Renal cortical epithelial cell (primary cell): ENCODE measurements at regions not wholly inside any gene's neighbourhood (a gene's known extent, or its start where the extent isn't known, plus 50 kb on each side); places are given as distances from the start of the nearest gene placed in this dataset.
"Not testable (repeated sequence)": the region's sequence is repeated elsewhere in the genome, so short reads cannot be mapped to it uniquely, and the experiment has no call there.

Source experiments
- DNase-seq: peaks from one replicate; pipeline ENCODE4 v3.0.0-alpha.2; 2011; ENCODE audit warnings: low read depth

DNA sequence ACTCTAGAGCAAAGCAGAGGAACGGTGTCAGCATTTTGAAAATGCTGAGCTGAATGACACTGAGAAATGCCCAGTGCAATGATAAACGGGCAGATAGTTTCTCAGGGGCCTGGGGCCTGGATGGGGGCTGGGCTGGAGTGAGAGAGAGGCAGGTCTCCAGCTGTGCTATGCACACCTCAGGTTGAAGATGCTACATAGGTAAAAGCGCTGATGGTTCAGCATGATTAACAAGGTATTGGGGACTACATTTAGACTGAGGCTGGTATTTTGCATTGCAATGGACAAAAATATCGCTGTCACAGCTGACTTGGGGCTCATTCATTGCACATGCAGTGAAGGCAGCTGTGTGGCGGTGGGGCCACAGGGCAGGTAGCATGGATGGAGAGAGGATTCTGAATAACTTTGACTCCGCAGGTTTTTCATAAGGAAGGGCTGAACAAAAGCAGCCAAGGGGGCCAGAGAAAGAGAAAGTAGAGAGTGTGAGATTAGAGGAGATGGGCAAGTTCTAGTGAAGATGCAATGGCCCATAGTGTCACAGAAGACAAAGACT is 290.8 kb upstream of the ZNF32 start:
- DNase-seq, result no peak

DNA sequence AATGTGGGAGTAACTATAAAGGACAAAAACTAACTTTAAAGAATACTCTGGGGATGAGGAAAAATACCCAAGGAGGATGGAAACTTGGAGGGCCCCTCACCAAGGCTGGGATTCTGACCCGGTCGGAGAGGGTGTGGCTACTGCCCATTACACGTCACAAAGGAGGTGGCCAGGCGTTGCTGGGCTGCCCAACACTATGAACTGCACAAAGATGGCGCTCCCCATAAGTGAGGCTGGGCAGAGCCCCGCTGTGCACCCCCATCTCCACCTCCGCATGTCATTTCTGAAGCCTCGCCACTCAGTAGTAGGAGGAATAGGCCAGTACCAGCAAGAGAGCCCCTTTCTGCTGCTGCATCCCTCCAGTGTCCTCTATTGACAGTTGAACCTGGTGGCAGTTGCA is 290.1 kb upstream of the ZNF32 start:
- DNase-seq, result no peak

DNA sequence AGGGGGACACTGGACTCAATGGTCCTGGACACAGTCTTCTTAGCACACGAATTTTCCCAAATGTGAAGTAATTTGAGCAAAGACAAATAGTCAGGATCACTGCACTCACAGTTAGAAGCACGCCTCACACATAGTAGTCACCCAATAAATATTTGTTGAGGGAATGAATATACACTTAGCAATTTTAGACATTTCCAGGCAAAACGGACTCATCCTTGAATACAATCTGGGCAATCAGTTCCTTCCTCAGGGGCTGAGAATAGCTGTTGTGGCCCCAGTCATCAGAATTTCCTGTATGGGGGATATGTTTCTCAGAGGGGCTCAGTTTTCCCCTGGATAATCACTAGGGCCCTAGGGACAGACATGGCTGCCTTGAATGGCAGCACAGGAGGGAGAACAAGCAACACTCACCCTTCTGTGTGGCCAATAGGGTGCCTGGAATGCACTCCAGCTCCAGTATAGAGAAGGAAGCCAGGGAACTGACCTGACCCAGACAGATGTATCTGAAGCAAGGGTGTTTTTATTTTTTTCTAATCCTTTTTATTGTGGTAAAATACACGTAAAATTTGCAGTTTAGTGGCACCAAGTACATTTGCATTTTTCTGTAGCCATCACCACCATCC is 282.7 kb upstream of the ZNF32 start:
- DNase-seq, result no peak

DNA sequence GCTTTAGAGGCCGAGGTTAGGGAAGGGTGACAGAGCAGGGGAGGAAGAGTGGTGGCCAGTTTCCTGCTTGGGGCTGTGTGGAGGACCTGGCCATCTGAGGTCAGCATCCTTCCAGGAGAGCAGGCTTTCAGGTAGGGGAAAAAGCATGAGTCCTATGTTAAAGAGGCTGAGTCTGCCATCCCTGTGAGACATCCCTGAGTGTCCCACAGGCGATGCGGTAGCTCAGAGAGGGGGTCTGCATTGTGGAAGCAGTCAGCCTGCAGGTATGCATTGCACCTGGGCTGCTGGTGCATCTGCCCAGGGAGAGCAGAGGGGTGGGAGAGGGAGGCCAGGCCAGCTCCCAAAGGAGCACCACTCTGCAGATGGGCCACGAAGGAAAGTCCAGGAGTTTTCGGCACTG is 282.1 kb upstream of the ZNF32 start:
- DNase-seq, result no peak

DNA sequence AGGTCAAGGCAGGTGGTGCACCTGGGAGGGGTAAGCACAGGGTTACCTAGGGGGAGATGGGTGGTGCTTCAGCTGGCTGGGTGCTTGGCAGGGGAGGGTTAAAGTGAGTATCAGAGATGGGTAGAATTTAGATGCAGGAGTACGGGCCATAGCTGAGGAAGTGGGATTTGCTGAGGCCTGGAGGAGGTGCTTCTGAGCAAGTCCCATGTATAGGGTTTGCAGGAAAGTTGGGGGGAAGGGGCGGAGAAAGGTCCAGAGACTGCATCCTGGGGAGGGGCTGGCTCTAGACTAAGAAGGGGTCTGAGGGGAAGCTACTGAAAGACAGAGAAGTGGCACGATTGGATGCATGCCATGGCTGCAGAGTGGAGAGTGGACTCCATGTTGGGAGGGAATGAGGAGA is 281.6 kb upstream of the ZNF32 start:
- no peak for DNase-seq

- DNase-seq, result no peak
Measured at GRCh38 chr10:43929122-43929521, 280.4 kb upstream of the ZNF32 start.

GRCh38 chr10:43928425-43928968 is 279.8 kb upstream of the ZNF32 start:
- no peak for DNase-seq

DNA sequence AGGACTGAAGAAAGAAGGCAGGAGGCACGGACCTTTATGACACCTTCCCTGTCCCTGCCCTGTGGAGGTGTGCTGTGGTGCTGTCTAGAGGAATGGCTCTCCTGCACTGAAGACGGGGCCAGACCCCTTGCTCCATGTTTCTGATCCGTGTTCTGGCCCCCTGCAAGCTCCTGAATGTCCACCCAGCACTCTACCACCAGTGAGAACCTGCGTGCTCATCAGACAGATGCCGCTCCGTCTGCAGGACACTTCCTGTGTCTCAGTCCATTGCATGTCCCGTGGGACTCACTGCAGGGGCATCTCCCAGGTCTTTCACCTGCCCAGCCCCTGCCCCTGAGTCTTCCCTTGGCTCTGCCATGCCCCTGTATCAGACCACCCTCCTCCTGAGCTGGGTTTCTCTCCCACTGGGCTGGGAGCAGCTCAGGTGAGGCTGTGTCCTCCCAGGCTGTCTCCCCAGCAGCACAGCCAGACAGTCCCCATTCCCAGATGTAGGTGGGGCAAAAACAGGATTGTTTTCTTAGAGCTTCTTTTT is 278.3 kb upstream of the ZNF32 start:
- no peak for DNase-seq

DNA sequence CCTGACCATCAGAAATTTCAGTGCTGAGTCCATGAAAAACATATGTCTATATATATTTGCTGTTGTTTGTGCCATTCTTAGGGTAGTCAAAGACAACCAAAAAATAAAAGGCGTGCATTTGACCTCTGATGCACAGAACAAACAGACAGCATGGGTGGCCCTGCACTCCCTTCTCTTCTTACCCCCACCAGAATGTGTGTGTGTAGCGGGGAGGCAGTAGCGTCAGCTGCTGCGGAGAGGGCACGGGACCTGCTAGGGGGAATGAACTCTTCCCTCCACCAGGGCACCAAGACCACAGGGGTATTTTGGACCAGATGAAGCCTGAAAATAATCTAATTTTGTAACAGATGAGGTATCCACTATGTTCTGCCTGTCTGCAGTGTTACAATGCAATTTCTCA is 277.7 kb upstream of the ZNF32 start:
- DNase-seq, result no peak

DNA sequence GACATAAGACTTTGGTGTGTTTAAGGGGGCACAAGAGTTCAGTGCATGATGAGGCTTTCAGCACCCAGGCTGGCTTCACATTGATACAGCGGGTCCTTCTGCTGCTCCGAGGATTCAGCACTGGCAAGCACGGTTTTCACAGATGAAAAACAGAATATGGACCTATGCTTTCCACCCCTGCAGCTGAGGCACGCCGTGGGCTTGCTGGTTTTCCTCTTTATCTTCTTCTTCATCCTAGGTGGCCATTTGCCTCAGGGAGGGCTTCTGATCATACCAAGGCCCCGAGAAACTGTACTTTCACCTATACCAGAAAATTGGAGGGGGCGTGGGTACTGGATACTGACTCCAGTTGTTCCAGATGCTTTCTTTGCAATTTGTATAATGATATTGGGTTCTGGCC is 277.1 kb upstream of the ZNF32 start:
- no peak for DNase-seq

- DNase-seq, result no peak
Measured at GRCh38 chr10:43923328-43923727, 274.6 kb upstream of the ZNF32 start.

- DNase-seq, result no peak
Measured at GRCh38 chr10:43922335-43923280, 273.9 kb upstream of the ZNF32 start.

- DNase-seq, result no peak
Measured at GRCh38 chr10:43921881-43922280, 273.2 kb upstream of the ZNF32 start.

GRCh38 chr10:43921478-43921877 is 272.8 kb upstream of the ZNF32 start:
- no peak for DNase-seq

- not testable (repeated sequence) for DNase-seq
Measured at GRCh38 chr10:43920236-43920758, 271.6 kb upstream of the ZNF32 start.

GRCh38 chr10:43913676-43914235 is 265.1 kb upstream of the ZNF32 start:
- DNase-seq, result no peak

- DNase-seq, result no peak
Measured at GRCh38 chr10:43912469-43912868, 263.8 kb upstream of the ZNF32 start.

GRCh38 chr10:43906490-43906889 is 257.8 kb upstream of the ZNF32 start:
- no peak for DNase-seq

DNA sequence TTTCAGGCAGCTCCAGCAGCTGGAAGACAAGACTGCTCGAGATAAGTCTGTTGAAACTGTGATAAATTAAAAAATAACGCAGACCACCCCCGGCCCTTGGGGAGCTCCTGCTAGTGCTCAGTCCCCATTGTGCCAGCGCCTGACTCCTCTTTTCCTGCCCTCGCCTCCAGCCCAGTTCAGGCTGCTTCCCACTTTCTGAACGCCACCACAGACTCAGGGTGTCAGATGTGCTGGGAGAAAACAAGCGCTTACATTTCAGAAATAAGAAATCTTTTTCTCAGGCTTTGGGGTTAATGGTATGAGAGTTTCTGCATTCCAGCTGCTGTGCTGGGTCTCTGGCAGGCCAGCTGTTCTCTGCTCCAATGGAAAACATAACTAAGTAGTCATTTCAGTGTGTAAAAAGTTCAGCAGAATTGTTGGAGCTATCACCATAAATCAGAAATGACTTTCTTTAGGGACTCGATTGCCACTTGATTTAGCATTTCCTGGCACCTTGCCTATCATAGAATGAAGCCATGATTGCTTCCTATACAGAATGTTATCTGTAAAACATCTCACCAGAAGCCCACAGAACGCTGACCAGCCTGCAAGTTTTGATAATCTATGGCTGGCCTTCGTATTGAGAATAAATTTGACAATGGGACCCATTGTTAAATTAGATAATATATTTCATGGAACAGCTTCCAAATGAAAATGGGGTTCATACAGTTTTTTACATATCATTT is 257.0 kb upstream of the ZNF32 start:
- no peak for DNase-seq

- no peak for DNase-seq
Measured at GRCh38 chr10:43904844-43905243, 256.2 kb upstream of the ZNF32 start.

DNA sequence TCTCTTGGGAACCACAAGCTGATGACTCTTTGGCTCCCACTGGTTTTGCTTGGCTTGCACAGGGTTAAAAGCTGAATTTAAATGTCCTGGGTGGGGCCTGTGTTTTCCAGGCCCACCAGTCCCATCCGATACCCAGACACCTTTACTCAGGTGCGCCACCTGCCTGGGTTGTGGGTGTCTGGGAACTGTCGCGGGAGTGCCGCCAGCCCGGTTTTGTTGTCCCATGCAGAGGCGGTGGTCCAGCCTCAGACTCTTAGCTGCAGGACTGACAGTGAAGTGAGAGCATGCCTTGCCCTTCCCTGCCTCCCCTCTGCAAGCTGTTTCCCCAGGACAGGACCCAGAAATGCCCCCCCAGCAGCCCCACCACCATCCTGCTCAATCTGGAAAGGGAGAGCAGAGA is 255.6 kb upstream of the ZNF32 start:
- no peak for DNase-seq
